GM21423 (cell line): ENCODE measurements at regions not wholly inside any gene's neighbourhood (a gene's known extent, or its start where the extent isn't known, plus 50 kb on each side); places are given as distances from the start of the nearest gene placed in this dataset.

Experiments used
- ATAC-seq: cut with Tn5 transposase; IDR thresholded peaks from one replicate; pipeline ENCODE4 v1.9.1; 2021; ENCODE audit warnings: mild to moderate bottlenecking, moderate library complexity; ENCODE audit not compliant: unreplicated experiment

GRCh38 chr1:112196731-112197130, 199.3 kb upstream of the CTTNBP2NL start:
- ATAC-seq, result no peak

GRCh38 chr1:112209493-112209892, 186.5 kb upstream of the CTTNBP2NL start:
- no peak for ATAC-seq

- no peak for ATAC-seq
Observed at GRCh38 chr1:112219267-112219666, 176.7 kb upstream of the CTTNBP2NL start.

GRCh38 chr1:112230232-112230631, 165.8 kb upstream of the CTTNBP2NL start:
- no peak for ATAC-seq

- ATAC-seq, result no peak
Observed at GRCh38 chr1:112231331-112231730, 164.7 kb upstream of the CTTNBP2NL start.

GRCh38 chr1:112232848-112233247, 163.2 kb upstream of the CTTNBP2NL start:
- no peak for ATAC-seq

GRCh38 chr1:112234710-112235109, 161.3 kb upstream of the CTTNBP2NL start:
- no peak for ATAC-seq

- no peak for ATAC-seq
Observed at GRCh38 chr1:112237983-112238545, 157.9 kb upstream of the CTTNBP2NL start.

GRCh38 chr1:112239683-112240330, 156.2 kb upstream of the CTTNBP2NL start:
- no peak for ATAC-seq

- ATAC-seq, result no peak
Observed at GRCh38 chr1:112242470-112242869, 153.5 kb upstream of the CTTNBP2NL start.

GRCh38 chr1:112244131-112244530, 151.9 kb upstream of the CTTNBP2NL start:
- ATAC-seq, result no peak

- ATAC-seq, result no peak
Observed at GRCh38 chr1:112245114-112245513, 150.9 kb upstream of the CTTNBP2NL start.

- ATAC-seq, result no peak
Observed at GRCh38 chr1:112247036-112247597, 148.9 kb upstream of the CTTNBP2NL start.

GRCh38 chr1:112247961-112248360, 148.1 kb upstream of the CTTNBP2NL start:
- no peak for ATAC-seq

- ATAC-seq, result no peak
Observed at GRCh38 chr1:112250892-112251291, 145.1 kb upstream of the CTTNBP2NL start.

- no peak for ATAC-seq
Observed at GRCh38 chr1:112251766-112252506, 144.1 kb upstream of the CTTNBP2NL start.

- no peak for ATAC-seq
Observed at GRCh38 chr1:112253366-112253765, 142.6 kb upstream of the CTTNBP2NL start.

- no peak for ATAC-seq
Observed at GRCh38 chr1:112255080-112255479, 140.9 kb upstream of the CTTNBP2NL start.

GRCh38 chr1:112256411-112256810, 139.6 kb upstream of the CTTNBP2NL start:
- no peak for ATAC-seq

- ATAC-seq, result no peak
Observed at GRCh38 chr1:112257043-112257835, 138.8 kb upstream of the CTTNBP2NL start.

- ATAC-seq, result no peak
Observed at GRCh38 chr1:112260699-112261098, 135.3 kb upstream of the CTTNBP2NL start.
